HG03039 (cell line): ENCODE measurements at regions not wholly inside any gene's neighbourhood (a gene's known extent, or its start where the extent isn't known, plus 50 kb on each side); places are given as distances from the start of the nearest gene placed in this dataset.
"Not testable (repeated sequence)": the region's sequence is repeated elsewhere in the genome, so short reads cannot be mapped to it uniquely, and the experiment has no call there.

ENCODE experiments used
- ATAC-seq: cut with Tn5 transposase; IDR thresholded peaks from one replicate; pipeline ENCODE4 v1.9.1; 2021; ENCODE audit warnings: mild to moderate bottlenecking, moderate library complexity; ENCODE audit not compliant: unreplicated experiment

DNA sequence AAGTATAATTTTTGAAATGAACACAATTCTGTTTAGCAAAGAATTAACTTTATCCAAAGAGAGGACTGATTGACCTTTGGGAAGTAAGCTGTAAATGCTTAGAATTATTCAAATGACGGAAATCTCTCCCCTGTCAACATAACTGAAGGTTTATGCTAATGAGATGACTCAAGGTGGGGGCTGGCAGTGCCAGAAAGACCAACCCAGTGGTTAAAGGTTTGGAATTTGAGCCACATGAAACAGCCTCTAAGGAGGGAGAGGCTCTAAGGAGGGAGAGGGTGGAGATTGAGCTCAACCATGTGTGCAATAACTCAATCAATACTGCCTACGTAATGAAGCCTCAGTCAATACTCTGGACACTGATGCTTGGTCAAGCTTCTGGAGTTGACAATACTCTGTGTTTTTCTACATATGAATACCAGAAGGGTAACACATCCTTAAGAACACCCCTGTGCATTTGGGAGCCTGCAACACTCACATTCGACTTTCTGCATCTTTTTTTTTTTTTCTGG, 123.4 kb upstream of the TENT5A start:
- ATAC-seq = no peak

- ATAC-seq = not testable (repeated sequence)
Observed at GRCh38 chr6:81869749-81870508, 117.4 kb upstream of the TENT5A start.

GRCh38 chr6:81865712-81866111, 113.2 kb upstream of the TENT5A start:
- ATAC-seq = no peak

DNA sequence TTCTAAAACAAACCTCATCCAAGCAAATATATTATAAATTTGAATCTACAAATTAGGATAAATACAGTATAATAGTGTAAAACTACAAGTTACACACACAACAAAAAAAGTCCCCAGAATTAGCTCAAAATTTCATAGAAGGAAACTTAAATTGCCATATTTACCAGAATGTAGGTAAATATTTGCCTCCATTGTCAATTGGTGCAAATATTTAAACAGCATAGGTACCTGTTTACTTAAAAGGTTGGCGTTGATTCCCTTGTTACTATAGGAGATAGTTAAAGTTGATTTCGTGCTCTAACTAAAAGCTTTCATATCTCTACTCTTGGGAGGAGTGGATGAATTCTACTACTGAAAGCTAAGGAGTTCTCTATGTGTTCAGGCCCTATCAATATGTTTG, 111.6 kb upstream of the TENT5A start:
- ATAC-seq = no peak

GRCh38 chr6:81863123-81863522, 110.6 kb upstream of the TENT5A start:
- no peak for ATAC-seq

DNA sequence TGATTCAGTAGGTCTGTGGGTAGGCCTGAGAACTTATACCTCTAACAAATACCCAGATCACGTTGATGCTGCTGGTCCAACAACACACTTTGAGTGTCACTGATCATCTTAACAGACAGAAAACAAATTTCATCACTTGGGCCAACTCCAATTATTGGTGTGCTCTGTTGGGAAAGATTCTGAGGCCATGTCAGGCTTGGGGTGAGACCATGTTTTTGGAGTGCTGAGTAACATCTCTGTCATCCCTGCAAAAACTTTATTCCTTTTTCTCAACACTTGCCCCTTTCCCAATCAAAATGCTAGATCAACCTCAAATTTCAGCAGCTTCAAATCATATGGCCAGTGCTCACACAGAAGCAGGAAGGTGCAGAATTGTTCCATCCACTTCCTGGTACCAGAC, 108.8 kb upstream of the TENT5A start:
- no peak for ATAC-seq

GRCh38 chr6:81859884-81860283, 107.4 kb upstream of the TENT5A start:
- no peak for ATAC-seq

- ATAC-seq = no peak
Observed at GRCh38 chr6:81857812-81858211, 105.3 kb upstream of the TENT5A start.

GRCh38 chr6:81856872-81857271, 104.4 kb upstream of the TENT5A start:
- no peak for ATAC-seq

- no peak for ATAC-seq
Observed at GRCh38 chr6:81854474-81854873, 102.0 kb upstream of the TENT5A start.

DNA sequence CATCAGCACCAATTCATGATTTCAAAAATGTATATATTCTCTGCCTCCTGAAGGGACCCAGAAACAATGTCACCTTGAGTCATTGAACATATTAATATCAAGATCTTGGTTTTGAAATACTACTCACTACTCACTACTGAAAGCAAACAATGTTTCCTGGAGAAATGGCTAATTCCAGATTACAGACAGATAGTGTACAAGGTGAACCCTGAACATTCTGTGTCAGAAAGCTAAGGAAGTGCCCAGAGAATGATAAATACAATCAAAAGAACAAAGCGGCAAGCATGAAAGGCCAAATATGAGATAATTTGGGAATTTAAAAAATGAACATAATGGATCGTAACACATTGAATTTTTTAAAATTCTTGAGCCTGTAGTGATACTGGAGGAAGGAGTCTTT, 101.5 kb upstream of the TENT5A start:
- ATAC-seq = no peak

DNA sequence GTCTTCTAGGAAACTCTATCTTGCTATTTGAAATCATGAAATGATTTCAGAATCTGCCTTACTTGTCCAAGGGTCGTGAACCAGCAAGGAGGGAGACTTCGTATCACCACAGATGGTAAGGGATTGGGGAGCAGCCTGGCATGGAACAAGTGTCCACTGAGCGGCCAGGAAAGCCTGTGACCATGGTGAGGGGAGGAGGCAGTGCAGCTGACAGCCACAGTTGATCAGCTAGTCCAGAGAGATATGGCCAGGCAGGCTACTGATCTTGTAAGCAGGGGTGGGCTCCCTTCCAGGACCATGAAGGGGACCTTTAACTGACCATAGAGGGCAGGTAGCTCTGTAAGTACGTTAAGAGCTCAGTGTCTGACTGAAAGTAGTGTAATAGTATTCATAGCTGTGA, 96.8 kb upstream of the TENT5A start:
- no peak for ATAC-seq

- no peak for ATAC-seq
Observed at GRCh38 chr6:81847866-81848265, 95.4 kb upstream of the TENT5A start.

GRCh38 chr6:81844686-81845085, 92.2 kb upstream of the TENT5A start:
- no peak for ATAC-seq

DNA sequence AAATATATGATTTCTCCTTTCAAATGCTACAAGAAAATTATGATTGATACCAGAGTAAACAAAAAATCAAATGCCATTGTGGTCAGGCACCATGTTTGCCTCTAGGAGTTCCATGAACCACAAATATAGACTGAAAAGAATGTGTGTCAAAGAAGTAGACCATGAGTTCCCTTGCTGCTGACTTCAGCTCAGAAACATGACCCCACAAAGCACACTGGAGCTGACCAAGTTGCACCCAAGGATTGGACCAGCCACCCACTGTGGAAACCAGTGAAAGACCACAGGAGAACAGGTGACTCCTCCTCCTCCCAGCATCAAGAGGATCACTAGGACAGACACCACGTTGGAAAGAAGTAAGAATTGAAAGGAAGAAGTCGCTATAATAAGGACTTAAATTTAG, 90.8 kb upstream of the TENT5A start:
- no peak for ATAC-seq

DNA sequence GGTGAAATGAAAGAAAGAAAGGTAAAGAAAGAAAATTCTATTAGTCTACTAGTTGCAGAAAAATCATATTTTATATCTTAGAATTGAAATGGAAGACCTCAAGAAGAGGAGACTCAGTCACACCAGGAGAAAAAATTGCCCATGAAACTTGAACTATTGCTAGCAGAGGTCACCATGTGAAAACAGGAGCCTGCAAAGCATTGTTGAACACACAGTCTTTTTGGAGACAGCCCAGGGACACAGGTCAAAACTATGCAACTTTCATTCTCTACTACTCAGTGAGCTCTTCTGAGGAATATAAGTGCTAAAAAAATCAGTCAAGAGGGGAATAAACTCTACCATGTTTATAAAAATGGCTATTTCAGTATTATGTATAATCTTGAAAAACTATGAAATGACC, 89.8 kb upstream of the TENT5A start:
- no peak for ATAC-seq

- ATAC-seq = no peak
Observed at GRCh38 chr6:81838724-81839426, 86.4 kb upstream of the TENT5A start.

GRCh38 chr6:81838031-81838430, 85.5 kb upstream of the TENT5A start:
- ATAC-seq = no peak

- ATAC-seq = no peak
Observed at GRCh38 chr6:81834141-81834681, 81.7 kb upstream of the TENT5A start.

GRCh38 chr6:81832304-81832703, 79.8 kb upstream of the TENT5A start:
- ATAC-seq = no peak

DNA sequence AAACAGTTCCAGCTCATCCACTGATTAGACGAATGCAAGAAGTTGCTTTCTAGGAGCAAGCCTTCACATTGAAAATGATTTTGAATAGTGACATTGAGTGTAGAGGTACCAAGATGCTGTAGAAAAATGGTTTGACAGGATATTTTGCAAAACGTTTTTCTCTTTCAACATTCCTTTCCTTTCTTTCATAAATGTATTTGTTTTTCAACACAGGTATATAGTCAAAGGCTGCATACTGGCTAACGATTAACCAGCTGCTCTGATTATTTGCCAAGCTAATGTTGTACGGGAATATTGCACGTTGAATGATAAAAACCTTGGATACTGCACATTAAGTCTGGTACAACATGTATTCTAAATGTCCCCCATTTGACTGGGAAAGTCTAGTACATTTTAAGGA, 78.8 kb upstream of the TENT5A start:
- no peak for ATAC-seq

- no peak for ATAC-seq
Observed at GRCh38 chr6:81826784-81827183, 74.3 kb upstream of the TENT5A start.
